ENCODE measurements at regions not wholly inside any gene's neighbourhood (a gene's known extent, or its start where the extent isn't known, plus 50 kb on each side); places are given as distances from the start of the nearest gene placed in this dataset.

- no peak for DNase-seq
- no peak for TF ChIP-seq EP300 (IDR thresholded peaks at IDR 0.05)
- TF ChIP-seq, protein P1, sequence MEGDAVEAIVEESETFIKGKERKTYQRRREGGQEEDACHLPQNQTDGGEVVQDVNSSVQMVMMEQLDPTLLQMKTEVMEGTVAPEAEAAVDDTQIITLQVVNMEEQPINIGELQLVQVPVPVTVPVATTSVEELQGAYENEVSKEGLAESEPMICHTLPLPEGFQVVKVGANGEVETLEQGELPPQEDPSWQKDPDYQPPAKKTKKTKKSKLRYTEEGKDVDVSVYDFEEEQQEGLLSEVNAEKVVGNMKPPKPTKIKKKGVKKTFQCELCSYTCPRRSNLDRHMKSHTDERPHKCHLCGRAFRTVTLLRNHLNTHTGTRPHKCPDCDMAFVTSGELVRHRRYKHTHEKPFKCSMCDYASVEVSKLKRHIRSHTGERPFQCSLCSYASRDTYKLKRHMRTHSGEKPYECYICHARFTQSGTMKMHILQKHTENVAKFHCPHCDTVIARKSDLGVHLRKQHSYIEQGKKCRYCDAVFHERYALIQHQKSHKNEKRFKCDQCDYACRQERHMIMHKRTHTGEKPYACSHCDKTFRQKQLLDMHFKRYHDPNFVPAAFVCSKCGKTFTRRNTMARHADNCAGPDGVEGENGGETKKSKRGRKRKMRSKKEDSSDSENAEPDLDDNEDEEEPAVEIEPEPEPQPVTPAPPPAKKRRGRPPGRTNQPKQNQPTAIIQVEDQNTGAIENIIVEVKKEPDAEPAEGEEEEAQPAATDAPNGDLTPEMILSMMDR (IDR thresholded peaks at IDR 0.05), result no peak
- TF ChIP-seq POLR2AphosphoS5 (IDR thresholded peaks at IDR 0.05), result no peak
- TF ChIP-seq POLR2A (IDR thresholded peaks at IDR 0.05), result no peak
- WGBS, 5 donors, result 87 to 95% (median 91%) methylated on average over 3 of the region's 3 CpGs
- no peaks in the 10 kb centered on the region for H3K27me3 ChIP-seq
- no peak overlapping the region for H3K4me3 ChIP-seq
- H3K36me3 ChIP-seq, result no peaks in the 10 kb centered on the region
- intact Hi-C loops (cut with DNase I; ENCODE audit: low total_unique reads), result no loop called here
- no peak overlapping the region for H3K27ac ChIP-seq
- no peaks in the 10 kb centered on the region for H3K9me3 ChIP-seq
- no peaks in the 10 kb centered on the region for H3K4me1 ChIP-seq
Measured at GRCh38 chr2:204234248-204234647, 297.7 kb downstream of the ICOS start.

- Histone ChIP-seq H3K36me3 (no peaks in the 10 kb centered on the region), H3K4me3 (no peak overlapping the region), H3K27me3 (no peaks in the 10 kb centered on the region), H3K27ac (no peak overlapping the region), H3K4me1 (no peaks in the 10 kb centered on the region), H3K9me3 (no peaks in the 10 kb centered on the region)
- no peak for DNase-seq
- 62 to 90% (median 80%) methylated on average over 4 of the region's 4 CpGs for WGBS, 5 donors
- TF ChIP-seq EP300 (IDR thresholded peaks at IDR 0.05) (no peak), POLR2A (IDR thresholded peaks at IDR 0.05) (no peak)
- intact Hi-C loops (cut with DNase I; ENCODE audit: low total_unique reads), result no loop called here
Measured at GRCh38 chr2:204234879-204235278, 298.3 kb downstream of the ICOS start.

GRCh38 chr2:204237416-204237815 lies 300.9 kb downstream of the ICOS start:
- H3K4me3 ChIP-seq, result no peak overlapping the region
- no peaks in the 10 kb centered on the region for H3K9me3 ChIP-seq
- H3K36me3 ChIP-seq, result no peaks in the 10 kb centered on the region
- WGBS, 5 donors, result 78 to 83% (median 80%) methylated on average over 4 of the region's 4 CpGs
- no peaks in the 10 kb centered on the region for H3K27me3 ChIP-seq
- intact Hi-C loops (cut with DNase I; ENCODE audit: low total_unique reads), result no loop called here
- no peaks in the 10 kb centered on the region for H3K4me1 ChIP-seq
- no peak for DNase-seq
- no peak overlapping the region for H3K27ac ChIP-seq
- TF ChIP-seq POLR2A (IDR thresholded peaks at IDR 0.05), result no peak

DNA sequence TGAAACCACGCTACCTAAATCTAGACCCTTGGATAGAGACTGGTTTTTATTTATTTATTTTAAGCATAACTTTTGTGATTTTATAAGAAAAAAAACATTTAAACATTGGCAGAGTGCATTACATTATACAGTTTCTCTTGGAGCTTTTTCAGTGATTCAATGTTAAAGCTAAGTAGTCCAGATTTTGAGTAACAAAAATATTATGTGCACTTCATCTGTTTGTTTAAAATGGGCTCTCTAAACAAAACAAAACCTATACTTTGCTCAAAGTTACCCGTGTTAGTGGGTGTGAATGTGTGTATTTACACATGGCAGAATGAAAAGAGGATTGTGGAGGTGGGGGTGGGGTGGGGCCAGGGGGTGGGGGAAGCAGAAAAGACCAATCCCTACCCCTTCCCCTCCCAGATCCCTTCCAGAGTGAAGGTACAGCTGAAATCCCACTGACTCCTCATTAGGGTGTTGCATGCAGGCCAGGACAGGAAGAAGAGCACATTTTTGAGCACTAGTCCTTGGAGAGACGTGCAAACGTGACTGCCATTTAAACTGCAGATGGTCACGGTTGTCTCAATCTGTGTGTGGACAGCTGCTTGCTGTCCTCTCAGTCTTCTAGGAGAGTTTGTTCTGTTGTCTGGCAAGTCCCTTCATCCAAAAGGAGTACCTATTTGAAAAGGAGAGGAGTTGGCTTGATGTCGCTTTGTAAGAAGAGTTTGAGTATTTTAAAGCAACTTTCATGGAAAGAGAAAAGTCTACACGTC lies 303.0 kb downstream of the ICOS start:
- intact Hi-C loops (cut with DNase I; ENCODE audit: low total_unique reads), result no loop called here
- WGBS, 5 donors, result 58 to 73% (median 66%) methylated on average over 7 of the region's 7 CpGs

DNA sequence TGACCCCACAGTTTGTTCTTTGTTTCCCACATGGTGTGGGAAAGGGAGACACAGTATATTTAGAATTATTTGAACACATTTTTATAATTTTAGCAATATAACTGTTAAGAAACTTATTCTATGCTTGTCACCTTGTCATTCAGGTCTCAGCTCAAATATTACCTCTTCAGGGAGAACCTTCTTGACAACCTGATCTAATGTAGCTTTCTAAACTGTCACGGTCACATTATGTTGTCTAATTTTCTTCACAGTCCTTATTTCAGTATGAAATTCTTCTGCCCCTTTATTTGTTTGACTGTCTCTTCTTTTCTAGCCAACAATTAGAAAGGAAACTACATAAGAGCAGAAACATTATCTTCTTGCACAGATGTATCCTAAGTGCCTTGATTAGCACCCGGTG lies 304.3 kb upstream of the PARD3B start:
- DNase-seq, result no peak
- Histone ChIP-seq H3K27ac (no peak overlapping the region), H3K27me3 (no peaks in the 10 kb centered on the region), H3K4me3 (no peak overlapping the region), H3K4me1 (peaks cover 0 to under 1% (median 0%) of the 10 kb centered on the region in 4 donors), H3K36me3 (no peaks in the 10 kb centered on the region), H3K9me3 (no peaks in the 10 kb centered on the region)
- intact Hi-C loops (cut with DNase I; ENCODE audit: low total_unique reads), result no loop called here
- TF ChIP-seq, protein P1 (IDR thresholded peaks at IDR 0.05), result no peak
- TF ChIP-seq POLR2A (IDR thresholded peaks at IDR 0.05), result no peak
- TF ChIP-seq POLR2AphosphoS5 (IDR thresholded peaks at IDR 0.05), result no peak
- TF ChIP-seq EP300 (IDR thresholded peaks at IDR 0.05), result no peak
- 83 to 89% (median 88%) methylated on average over 2 of the region's 2 CpGs for WGBS, 5 donors

More for the DNA sequence above, 303.0 kb downstream of the ICOS start:
- no peaks in the 10 kb centered on the region for H3K9me3 ChIP-seq
- no peak overlapping the region for H3K4me3 ChIP-seq
- H3K4me1 ChIP-seq, result no peaks in the 10 kb centered on the region
- no peak overlapping the region for H3K27ac ChIP-seq
- no peaks in the 10 kb centered on the region for H3K36me3 ChIP-seq
- no peaks in the 10 kb centered on the region for H3K27me3 ChIP-seq
- DNase-seq, result no peak
- TF ChIP-seq POLR2A (IDR thresholded peaks at IDR 0.05), result no peak
- TF ChIP-seq, protein P1 (IDR thresholded peaks at IDR 0.05), result no peak
- no peak for TF ChIP-seq EP300 (IDR thresholded peaks at IDR 0.05)
- TF ChIP-seq POLR2AphosphoS5 (IDR thresholded peaks at IDR 0.05), result no peak

Measured in stomach (tissue), 8 donors.